GM04503 (cell line): ENCODE measurements at regions not wholly inside any gene's neighbourhood (a gene's known extent, or its start where the extent isn't known, plus 50 kb on each side); places are given as distances from the start of the nearest gene placed in this dataset.
"Not testable (repeated sequence)": the region's sequence is repeated elsewhere in the genome, so short reads cannot be mapped to it uniquely, and the experiment has no call there.

Experiments
- DNase-seq: peaks from one replicate; pipeline ENCODE4 v3.0.0-alpha.2; 2012; ENCODE audit warnings: low read depth

DNA sequence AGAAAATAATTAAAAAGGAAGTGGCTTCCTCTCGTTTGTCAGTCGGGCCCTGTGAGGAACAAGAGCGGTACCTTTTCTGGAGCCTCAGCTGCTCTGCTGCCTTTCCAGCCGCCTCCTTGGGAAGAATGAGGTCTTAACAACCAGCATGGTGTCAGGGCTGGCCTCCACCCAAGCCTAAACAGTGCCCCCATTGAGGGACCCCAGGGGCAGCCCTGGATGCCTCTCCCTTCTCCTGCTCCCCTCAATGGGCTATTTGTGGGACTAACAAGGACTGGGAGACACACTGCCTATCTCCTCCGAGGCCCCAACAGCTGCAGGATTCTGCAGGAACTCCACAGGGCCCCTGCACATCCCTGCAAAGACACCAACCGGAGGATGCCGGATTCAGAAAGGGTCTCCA is 155.4 kb upstream of the MAP3K1 start:
- no peak for DNase-seq

DNA sequence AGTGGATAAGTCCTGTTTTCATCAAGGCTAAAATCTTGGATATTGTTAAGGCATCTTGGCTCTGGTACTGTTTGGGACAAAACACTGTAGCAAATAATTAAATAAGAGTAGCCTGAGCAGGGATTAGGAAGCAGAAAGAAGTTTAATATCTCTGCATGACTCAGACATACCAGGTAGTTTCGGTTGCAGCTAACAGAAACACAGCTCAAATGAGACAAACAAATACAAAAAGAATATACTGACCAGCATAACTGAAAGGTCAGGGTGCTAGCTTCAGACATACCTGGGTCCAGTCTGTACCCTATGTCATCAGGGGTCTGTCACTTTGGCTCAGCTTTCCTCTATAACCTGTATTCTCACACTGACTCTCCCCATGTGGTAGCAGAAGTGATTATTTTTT is 156.4 kb upstream of the MAP3K1 start:
- DNase-seq = no peak

DNA sequence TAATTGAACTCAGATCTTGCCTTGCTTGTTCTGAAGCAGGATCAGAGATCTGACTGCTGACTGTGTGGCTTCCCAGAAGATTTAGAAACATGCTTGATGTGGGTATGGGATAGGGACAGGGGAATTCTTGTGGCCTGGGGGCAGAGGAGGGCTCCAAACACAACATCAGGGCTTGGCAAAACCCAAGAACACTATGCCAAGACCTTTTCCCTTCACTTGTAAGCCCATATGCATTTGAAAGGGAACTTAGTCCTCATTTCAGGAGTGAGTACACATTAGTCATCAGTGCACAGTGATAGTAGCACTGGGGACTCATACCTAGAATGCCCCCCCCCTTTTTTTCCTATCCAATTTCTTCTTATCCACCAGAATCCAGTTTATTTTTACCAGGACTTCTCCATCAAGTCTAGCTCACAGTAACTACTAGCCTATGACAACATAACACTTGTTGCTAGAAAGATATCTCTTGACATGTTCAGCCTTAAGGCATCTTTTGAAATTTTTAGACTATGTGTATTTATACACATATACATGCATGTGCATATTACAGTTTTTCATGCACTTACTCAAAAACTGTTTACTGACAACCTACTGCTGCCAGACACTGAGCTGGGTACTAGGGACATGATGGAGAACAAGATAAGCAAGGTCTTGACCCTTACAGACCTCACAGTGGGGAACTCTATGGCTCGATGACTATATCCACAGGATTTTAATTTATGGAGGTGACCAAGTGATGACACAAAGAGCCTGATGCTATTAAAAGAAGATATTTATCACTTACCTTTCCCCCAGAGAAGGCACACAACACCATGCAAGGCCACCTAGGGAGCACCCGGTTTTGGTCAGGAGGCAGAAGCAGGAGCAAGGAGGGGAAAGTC is 158.3 kb upstream of the MAP3K1 start:
- DNase-seq = no peak

DNA sequence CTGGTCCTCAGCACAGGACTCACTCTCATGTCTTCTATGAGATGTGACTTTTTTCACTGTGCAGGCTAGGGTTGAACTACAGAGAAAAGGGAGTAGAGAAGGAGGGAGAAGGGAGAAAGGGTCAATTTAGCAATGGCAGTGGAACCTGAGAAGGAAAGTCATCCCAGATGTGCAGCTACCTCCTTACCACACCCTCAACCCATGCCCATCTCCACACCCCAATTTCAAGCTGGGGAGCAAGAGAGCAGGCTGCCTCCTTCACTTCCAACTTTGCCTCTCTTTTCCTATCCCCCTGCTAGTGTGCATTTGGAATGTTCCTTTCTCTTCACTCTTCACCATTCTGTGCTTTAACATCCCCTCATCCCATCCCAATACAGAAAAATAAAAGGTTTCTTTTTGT is 163.5 kb upstream of the MAP3K1 start:
- DNase-seq = no peak

DNA sequence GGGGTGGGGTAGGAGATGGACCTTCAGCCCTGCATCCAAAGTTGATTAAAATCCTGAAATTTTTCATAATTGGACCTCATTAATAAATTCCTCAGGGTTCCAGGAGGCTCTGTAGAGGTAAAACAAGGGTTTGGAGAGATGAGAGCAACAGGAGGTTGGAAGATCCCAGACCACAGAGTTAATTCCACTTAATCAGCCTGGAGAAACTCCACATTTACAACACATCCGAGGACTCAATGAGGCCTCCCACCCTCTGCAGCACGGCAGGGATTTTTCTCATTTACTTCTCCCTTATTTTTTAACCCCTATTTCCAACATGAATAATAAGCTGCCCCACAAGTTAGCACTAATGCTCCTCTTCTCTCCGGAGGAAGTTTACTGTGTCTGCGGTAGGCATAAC is 165.0 kb upstream of the MAP3K1 start:
- no peak for DNase-seq

DNA sequence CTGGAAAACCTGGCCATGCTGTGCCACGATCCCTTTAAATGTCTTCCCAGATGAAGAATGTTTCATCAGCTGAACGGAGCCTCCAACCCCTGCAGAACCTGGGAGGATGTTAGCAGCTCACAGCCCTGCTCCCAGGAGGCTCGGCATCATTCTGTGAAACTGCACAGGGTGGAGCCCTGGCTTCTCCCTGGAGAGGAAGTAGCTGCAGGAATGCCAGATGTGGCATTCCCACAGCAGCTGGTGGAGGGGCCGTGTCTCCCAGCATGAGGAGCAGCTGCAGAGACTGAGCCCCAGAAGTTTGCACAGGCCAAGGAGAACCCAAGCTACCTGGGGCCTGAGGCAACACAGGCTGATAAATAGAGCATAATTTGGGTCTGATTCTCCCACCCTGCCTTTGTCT is 165.8 kb upstream of the MAP3K1 start:
- DNase-seq = no peak

DNA sequence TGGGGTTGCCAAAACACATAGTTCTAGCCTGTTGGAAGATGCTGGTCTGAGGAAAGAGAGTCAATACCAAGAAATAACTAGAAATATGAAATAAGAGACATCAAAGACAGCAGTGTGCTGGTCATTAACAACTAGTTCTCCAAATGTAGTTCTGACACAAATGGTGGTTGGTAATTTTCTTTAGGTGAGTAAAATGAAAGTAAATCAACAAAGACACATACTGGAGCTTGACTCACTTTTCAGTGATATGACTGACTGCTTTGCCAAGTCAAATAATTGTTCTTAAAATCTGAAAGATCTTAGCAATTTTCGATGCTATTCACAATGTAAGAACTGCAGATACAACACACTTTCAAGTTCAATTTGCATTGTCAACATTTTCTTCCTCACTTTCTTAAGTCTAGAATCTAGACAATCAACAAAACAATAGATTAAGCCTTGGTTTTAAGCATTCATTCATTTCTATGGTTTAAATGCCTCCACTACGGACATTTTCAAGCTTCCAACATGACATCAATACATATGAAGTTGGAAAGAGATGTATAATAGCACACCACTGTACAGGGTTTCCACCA is 166.8 kb upstream of the MAP3K1 start:
- no peak for DNase-seq

DNA sequence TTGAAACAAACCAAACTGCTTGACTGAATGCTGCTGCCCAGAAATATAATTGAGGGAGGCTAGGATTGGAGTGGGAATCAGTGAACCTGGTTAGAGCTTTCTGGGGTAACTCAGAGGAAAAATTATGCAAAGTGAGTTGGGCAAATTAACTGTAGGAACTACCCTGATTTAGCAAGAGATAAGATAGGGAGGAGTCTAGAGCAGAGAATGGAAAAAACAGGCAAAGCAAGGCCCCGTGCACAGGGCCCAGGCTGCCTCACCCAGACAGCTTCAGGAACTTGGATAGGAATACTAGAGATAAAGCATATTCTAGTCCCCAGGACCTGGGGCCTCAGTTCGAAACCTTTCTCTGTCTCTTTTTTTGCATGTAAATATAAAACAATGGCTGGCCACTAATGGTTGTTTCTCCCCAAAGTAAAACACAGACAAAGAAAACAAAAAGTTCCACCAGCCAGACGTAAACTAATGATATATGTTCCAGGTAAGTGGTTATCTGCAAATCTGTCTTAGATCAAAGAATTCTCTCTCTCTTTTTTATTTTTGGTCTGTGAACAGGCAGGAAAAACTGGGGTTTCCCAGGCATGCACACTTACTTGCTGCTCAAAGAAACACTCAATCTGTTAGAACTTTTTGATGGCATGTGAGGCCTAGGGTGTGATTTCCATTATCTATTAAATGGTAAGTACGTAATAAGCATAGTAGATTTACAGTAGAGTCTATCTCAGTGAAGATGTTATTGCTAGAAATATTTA is 168.1 kb upstream of the MAP3K1 start:
- DNase-seq = no peak

DNA sequence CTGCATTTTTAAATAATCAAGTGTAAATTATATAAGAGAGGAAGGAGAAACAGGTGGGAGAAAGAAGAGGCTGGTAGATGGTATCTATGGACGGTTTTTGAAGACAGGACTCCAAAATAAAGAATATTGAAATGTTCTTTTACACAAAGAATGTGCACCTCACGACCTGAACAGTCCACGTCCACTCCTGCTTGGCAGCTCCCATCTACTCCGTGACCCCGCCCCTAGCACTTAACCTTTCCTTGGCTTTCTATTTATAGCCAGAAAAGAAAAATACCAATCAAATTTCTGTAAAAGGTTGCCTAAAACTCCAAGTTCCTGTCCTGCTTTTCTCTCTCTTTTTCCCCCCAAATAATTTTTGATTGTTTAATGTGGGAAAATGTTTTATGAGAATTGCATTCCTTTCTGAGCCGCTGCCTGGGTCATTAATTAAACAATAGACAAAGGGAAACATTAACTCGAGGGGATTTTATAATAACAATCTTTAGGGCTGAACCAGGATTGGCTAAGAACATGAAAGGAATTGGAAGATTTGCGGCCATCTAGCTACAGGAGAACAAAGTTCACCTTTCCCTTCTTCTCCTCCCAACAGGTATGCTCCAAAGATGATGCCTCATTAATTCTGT is 173.6 kb upstream of the MAP3K1 start:
- DNase-seq = no peak

DNA sequence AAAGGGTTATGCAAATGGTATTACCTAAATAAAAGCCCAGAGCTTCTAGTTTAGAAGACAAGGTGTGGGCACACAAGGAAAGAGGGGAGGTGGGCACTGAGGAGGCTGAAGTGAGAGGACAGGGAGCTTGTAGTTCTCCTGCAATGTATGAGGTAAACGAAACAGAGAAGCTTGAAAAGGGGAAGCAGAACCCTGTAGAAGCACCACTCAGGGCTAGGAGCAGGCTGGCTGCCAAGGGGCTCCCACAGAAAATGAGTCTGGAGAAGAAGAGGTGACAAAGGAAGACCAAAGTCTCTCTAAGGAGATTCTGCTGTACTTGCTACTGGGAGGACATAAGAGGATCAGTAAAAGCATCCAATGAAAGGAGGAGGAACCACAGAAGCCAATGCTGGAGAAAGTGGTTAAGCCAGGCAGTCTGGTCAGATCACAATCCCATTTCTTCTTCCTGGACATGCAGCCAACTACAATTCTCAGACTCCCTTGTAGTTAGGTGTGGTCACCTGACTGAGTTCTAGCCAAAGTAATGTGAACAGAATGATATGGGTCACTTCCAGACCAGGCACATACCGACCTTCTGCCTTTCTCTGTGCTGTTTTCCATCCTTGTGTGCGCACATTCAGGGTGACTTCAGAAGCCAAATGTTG is 174.5 kb upstream of the MAP3K1 start:
- no peak for DNase-seq

DNA sequence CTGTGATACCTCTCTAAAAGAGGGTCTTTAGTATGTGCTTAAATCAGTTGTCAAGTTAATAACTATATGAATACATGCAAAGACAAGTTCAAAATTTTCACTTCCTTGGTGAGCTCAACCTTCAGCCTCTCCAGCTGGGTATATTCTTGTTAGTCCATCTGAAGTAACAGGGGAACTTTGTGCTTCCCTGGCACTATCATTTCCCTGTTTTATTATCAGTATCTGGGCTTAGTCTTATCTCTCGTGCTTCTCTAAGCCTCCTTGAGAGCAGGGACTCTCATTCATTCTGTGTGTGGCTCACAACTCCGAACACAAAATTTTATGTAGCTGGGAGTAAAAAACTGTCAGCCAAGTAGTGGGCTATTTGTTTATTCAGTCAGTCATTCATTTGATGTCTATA is 175.9 kb upstream of the MAP3K1 start:
- DNase-seq = no peak

DNA sequence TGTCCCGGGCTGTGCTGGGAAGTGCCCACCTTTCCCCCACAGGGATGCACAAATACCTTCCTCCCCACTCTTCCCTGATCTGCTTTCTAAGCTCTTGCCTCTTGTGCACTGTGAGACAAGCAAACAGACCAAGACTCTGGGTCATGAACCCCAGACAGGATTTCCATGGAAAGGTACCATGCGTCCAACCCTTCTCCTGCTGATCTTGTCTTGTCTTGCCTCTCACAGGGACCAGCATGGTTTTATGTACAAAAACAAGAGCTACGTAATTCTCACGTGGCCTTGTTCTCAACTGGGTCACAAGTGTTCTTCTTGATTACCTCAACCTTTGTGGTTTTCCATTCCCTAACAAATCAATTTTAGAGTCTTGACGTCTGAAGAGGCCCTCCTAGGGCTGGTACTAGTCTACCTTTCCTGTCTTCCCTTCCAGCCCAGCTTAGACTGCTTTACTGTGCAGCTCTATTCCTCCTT is 176.5 kb upstream of the MAP3K1 start:
- no peak for DNase-seq

DNA sequence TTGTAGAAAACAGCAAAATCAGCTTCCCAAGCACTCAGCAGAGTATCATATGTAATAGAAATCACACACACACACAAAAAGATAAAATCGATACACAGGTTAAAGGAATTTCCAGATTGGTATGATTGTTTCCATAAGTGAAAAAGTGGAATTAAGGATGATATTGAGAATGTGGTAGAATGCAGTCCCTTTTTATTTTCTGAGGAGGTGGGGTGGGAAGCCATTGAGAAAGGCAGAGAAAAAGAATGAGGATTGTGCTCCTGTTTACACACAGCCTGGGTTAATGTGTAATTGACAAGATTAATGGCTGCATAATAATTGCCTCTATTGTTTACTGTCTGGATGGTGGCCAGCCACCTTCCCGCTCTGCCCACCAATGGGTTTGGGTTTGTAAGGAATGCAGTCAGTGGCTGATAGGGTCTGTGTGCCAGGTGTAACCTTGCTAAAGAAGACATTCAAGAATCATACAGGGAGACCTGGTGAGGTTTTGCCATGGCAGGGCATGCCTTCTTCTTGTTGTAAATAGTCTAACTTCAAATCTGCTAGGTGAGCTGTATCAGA is 177.2 kb upstream of the MAP3K1 start:
- DNase-seq = no peak

DNA sequence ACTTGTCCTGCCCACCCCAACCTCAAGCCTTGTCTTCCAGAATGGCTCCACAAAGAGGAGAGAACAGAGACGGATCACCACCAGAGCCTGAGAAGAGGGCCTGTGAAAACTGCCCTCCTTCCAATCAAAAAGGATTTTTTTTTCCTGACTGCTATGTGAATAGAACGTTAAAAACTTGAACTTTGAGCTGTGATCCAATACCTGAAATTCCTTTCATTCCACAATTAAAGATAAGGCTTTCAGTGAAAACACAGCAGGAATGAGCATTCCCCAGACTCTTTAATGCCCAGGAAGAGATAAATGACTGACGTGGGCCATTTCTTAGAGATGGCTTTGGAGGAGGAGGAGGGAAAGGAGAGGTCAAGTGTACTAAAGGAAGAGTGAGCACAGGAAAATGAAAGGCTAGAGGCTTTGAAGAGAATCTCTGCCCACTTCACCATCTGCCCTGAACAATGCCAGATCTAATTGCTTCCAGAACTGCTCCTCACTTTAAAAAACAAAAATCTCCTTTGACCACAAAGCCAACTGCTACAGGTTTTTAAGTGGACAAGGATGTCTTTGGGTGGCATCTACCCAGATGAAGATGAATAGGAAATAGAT is 177.9 kb upstream of the MAP3K1 start:
- DNase-seq = no peak

DNA sequence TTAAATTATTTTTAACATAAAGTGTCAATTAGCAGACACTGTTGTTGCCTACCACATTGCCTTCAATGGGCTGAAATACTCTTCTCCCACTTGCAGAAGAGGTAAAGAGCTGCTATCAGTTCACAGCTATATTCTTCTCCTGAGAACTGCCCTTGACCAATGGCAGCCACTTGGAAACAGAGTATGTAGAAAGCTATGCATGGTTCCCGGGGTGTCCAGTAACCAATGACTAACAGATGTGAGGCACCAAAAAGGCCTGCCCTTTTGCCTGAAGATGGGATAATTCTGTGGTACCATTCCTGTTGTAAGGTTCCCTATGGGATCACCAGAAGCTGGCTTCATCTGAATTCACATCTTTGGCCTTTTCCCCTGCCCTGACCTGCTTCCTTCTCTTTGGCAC is 181.4 kb upstream of the MAP3K1 start:
- DNase-seq = no peak

DNA sequence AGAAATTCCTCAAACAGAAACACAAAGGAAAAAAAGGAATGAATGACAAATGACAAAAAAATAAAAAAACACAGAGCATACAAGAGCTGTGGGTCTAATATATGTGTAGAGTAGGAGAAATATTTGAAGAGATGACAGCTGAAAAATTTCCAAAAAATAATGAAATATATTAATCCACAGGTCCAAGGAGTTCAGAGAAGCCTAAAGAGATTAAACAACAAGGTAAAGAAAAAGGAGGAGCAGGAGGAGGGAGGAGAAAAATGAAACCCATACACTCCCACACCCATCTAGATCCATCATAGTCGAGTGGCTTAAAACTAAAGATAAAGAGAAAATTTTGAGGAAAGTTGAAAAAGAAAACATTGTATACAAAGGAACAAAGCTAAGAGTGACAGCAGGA is 182.4 kb upstream of the MAP3K1 start:
- no peak for DNase-seq

DNA sequence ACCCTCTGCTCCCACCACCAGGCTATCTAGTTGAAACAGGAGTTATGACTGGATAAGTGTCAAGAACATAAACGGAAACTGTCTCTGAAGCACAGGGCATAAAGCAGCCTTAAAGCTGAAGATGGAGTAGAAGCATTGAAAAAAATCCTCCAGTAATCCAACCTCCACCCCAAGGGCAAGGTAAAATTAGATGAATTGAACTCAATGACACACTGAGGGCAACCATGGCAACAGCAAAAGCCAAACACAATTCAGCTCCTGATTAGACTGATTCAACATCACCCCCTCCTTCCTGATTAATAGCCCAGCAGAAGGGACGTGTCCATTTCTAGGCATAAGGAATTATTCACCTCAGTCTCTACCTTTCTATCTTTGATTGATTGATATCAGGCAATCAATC is 183.2 kb upstream of the MAP3K1 start:
- no peak for DNase-seq

DNA sequence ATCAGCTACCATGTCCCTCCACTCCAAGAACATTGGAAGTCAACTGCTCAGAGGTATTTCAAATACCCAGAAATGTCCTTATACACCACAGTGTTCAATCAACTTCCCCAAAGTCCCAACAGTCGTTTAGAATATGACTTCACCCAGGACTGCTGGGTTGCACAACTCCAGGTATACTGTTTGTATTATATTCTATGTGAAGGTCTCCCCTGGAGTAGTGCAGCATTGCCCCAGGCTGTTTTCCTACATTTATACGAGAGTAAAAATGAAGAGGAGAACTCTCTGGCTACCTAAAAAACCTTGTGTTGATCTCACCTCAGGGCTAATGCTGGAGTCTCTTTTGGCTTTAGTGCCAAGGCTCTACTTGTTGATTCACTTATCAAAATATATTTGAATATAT is 183.6 kb upstream of the MAP3K1 start:
- no peak for DNase-seq

DNA sequence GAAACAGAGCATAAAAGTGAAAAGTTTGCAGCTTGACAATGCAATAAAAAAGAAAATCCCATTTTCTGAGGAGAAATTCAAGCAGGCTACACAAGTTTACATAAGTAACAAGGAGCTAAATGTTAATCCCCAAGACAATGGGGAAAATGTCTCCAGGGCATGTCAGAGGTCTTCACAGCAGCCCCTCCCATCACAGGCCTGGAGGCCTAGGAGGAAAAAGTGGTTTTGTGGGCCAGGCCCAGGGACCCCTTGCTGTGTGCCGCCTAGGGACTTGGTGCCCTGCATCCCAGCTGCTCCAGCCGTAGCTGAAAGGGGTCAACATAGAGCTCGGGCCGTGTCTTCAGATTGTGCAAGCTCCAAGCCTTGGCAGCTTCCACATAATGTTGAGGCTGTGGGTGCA is 186.7 kb upstream of the MAP3K1 start:
- DNase-seq = not testable (repeated sequence)

DNA sequence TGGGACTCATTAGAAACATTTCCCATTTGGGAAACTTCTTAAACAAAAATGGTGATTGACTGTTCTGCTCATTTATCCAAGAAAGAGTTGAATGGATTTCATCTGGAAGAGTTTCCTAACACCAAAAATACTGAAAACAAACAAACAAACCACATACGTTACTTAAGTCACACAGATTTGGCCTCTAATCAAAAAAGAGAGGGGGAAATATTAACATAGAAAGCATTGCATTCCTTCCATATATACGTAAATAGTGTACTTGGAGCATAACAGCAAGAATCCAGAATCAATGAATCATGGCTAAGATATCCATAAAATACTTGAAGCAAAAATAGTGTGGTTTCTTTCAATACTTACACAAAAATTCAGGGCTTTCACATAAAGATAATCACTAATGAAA is 189.8 kb upstream of the MAP3K1 start:
- DNase-seq = peak; percentile 91

DNA sequence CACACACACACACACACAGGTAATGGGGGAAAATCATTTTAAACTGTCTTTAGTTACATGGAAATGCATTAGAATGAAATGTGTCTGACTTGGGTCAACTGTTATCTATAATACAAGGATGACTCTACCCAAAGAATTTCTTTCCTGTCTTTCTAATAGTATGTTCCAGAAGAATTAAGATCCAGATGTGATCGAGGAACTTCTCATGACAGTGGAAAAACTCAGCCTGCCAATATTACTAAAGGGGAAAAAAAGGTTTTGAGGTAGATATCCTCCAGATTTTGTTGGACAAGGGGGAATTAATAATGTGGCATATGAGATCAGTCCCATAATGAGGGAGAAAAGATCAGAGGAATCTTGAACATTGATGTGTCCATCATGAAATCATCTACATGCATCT is 190.6 kb upstream of the MAP3K1 start:
- DNase-seq = no peak
